Body of pancreas (tissue), 4 donors: ENCODE measurements at regions not wholly inside any gene's neighbourhood (a gene's known extent, or its start where the extent isn't known, plus 50 kb on each side); places are given as distances from the start of the nearest gene placed in this dataset.

Source experiments
- POLR2A ChIP-seq, 3 donors: fragments of 450-650 bp; IDR thresholded peaks; one replicate each; pipeline ENCODE4 v1.6.1; 2016; ENCODE audit warnings: antibody characterized with exemption in 3 of 3, mild to moderate bottlenecking in 2 of 3
- TF ChIP-seq, protein P1 (sequence below), 7 experiments: fragments of 450-650 bp in 4 of 7; fragments of 200-600 bp in 3 of 7; sonication (generic) in 3 of 7; IDR thresholded peaks; one replicate each; pipeline ENCODE4 v1.5.1; 2016 to 2019; ENCODE audit warnings: antibody characterized with exemption in 7 of 7

DNA sequence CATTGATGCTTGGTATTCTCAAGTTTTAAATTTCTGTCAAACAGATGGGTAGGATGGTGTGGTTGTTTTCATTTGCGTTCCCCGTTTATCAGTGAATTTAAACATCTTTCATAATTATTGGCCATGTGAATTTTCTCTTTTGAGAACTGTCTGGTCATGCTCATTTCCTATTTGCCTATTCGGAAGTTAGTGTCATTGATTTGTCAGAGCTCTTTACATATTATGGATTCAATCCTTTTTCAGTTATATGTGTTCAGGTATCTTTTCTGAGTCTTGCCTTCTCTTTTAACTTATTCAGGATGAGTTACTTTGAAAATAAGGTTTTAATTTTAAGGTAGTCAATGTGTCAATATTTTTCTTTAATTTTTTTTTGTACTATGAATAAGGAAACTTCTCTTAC, 315.7 kb downstream of the MN1 start:
- TF ChIP-seq POLR2A (IDR thresholded peaks at IDR 0.05) = no peak
- TF ChIP-seq, protein P1, sequence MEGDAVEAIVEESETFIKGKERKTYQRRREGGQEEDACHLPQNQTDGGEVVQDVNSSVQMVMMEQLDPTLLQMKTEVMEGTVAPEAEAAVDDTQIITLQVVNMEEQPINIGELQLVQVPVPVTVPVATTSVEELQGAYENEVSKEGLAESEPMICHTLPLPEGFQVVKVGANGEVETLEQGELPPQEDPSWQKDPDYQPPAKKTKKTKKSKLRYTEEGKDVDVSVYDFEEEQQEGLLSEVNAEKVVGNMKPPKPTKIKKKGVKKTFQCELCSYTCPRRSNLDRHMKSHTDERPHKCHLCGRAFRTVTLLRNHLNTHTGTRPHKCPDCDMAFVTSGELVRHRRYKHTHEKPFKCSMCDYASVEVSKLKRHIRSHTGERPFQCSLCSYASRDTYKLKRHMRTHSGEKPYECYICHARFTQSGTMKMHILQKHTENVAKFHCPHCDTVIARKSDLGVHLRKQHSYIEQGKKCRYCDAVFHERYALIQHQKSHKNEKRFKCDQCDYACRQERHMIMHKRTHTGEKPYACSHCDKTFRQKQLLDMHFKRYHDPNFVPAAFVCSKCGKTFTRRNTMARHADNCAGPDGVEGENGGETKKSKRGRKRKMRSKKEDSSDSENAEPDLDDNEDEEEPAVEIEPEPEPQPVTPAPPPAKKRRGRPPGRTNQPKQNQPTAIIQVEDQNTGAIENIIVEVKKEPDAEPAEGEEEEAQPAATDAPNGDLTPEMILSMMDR (IDR thresholded peaks at IDR 0.05) = no peak
